ENCODE measurements at regions not wholly inside any gene's neighbourhood (a gene's known extent, or its start where the extent isn't known, plus 50 kb on each side); places are given as distances from the start of the nearest gene placed in this dataset.

- no peak for DNase-seq
Observed at GRCh38 chr12:116498471-116498870, 60.7 kb upstream of the MAP1LC3B2 start.

DNA sequence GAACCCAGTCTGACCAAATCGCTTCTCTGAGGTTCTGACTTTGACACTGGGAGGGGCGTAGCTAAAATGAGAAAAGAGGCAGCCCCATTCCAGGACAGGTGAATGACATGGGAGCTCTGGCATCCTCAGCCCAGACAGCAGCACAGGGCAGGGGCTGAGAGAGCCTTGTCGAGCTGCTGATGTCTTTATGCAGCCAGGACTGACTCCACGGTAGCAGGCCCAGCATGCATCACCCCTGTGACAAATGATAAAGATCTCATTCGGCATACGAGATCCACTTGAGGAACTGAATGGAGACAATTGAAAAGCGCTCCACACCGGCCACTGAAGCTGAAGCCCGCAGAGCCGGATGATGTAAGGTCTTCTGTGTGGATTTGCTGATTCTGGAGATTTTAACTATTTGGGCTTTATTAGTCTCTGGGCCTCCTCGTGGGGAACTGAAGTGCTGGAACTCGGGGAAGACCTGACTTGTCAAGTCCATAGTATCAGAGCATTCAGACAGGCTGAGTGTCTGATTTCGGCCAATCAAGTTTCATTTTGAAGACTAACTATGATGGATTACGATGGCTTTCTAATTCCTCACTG, 56.9 kb upstream of the MAP1LC3B2 start:
- DNase-seq = no peak

DNA sequence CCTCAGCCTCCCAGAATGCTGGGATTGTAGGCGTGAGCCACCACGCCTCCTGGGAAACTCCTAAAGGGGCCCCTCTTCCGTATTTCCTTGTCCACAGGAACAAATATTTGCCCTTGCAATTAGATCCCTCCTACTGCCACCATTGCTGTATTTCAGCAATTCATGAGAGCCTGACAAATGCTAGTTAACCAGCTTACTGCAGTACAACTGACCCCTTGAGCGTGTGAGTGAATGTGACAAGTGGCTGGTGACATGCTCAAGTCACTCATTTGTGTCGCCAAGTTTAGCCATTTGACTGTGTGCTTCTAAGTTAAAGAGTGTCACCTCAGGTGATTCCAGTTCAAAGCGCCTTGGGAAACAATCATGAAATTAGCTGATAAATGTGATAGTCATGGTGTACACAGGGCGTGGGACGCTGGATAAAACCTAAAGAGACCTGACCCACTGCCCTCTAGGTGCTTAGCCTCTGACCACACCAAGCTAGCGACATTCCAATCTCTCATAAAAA, 56.1 kb upstream of the MAP1LC3B2 start:
- DNase-seq = no peak

- no peak for DNase-seq
Observed at GRCh38 chr12:116504438-116504837, 54.7 kb upstream of the MAP1LC3B2 start.

DNA sequence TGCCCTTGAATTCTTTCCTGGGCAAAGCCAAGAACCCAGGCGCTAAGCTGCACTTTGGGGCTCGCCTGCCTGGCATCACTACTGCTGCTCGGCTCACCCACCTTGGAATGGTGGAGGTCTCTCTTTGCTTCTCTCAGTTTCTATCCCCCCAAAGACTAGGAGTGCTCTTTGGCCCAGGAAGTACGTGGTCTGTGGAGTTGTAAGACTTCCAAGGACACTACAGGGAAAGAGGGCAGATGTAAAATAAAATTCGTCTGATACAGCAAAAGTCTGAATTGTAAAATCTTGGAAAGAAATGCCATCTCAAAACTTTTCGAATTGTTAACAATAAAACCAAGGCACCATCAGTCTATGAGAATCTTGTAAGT, 52.5 kb upstream of the MAP1LC3B2 start:
- DNase-seq = no peak

GRCh38 chr12:116508145-116509121, 50.7 kb upstream of the MAP1LC3B2 start:
- peak; percentile 24 for DNase-seq

Measured in inflammatory macrophage treated with lipopolysaccharide for 4 hours (primary cell).